ENCODE measurements at regions not wholly inside any gene's neighbourhood (a gene's known extent, or its start where the extent isn't known, plus 50 kb on each side); places are given as distances from the start of the nearest gene placed in this dataset.

DNA sequence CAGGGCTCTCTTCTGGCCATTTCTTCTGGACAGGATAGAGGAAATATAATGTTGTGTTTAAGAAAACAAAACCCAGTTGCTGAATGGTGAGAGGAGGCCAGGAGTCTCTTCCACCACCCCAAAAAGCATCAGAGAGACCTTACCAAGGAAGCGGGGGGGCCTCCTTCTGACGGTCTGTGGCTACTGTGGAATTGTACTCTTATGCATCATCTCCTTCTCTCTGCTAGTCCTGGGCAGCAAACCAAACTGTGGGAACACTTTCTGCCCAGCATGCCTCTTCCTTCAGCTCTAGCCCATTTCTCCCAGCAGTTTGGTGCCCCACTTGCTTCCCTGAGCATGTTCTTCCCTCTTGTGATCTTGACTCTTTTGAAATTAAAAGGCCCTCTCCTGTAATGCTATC is 157.7 kb downstream of the HHIPL2 start:
- TF ChIP-seq CTCF (IDR thresholded peaks at IDR 0.05; ENCODE audit: low read depth, low read length, poor library complexity, severe bottlenecking) (no peak), EZH2phosphoT487 (IDR thresholded peaks at IDR 0.05; ENCODE audit: borderline replicate concordance, low read length) (no peak)
